ENCODE measurements at regions not wholly inside any gene's neighbourhood (a gene's known extent, or its start where the extent isn't known, plus 50 kb on each side); places are given as distances from the start of the nearest gene placed in this dataset.

DNA sequence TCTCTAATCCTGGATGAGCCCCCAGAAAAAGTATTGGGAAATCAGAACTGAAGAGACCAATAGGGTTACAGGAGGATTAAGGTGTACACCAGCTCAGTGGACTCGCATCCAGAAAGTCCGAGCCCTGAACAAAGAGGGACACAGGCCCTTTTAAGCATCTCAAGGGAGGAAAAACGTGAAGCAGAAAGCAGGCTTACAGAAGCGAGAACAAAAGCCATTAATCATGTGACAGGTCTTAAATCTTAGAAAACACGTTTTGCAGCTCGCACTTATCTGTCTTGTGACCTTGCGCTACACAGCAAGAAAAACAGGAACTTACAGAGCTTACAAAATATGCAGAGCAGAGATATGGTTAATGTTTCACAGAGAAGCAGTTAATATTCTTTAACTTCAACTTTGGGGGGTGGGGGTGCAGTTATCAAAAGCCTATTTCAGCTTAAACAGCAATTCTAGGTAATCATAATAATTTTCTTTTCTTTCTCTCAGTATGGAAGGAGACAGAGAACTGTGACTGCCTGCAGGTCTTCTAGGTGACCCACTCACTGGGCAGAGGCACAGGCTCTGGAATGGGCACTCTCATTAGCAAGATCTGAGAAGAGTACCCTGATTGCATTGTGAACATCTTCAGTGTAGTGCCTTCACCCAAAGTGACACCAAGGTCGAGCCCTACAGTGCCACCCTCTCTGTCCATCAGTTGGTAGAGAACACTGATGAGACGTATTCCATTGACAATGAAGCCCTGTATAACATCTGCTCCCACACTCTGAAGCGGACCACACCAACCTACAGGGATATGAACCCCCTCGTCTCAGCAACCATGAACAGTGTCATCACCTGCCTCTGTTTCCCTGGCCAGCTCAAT, 65.0 kb upstream of the MOCS1 start:
- H3K9me3 ChIP-seq (ENCODE audit: control insufficient read depth in 4 of 4, low read length in 3 of 4) = peaks cover 0 to 8% (median 2%) of the 10 kb centered on the region in 4 donors
- 79% methylated on average over 11 of the region's 11 CpGs for WGBS

DNA sequence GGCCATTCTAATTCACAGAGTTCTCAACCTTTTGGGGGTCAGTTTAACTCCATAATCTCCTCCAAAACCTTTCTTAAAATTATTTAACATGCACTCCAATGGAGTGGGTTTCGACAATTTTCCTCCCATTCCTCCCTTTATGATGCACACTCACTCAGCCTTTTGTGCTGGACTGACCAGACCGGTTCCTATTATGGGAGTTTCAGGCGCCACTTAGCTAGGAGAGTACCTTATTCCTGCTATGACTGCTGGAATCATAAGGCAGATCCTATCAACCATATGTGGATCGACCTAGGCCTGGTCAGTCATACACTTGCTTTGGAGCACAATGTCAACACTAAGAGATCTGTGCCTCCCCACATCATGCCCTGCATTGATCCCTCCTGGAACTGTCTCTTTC, 63.9 kb upstream of the MOCS1 start:
- Histone ChIP-seq H3K9me3 (ENCODE audit: control insufficient read depth in 4 of 4, low read length in 3 of 4) (peaks cover 0 to 11% (median 3%) of the 10 kb centered on the region in 4 donors), H3K4me3 (ENCODE audit: low read depth in 1 of 3, low read length in 3 of 3) (no peak overlapping the region), H3K36me3 (ENCODE audit: control insufficient read depth in 4 of 4, insufficient read depth in 3 of 4, low read depth in 1 of 4, low read length in 3 of 4) (no peaks in the 10 kb centered on the region), H3K27me3 (ENCODE audit: control insufficient read depth in 4 of 4, insufficient read depth in 4 of 4, low read length in 3 of 4) (no peaks in the 10 kb centered on the region), H3K9ac (ENCODE audit: low read depth in 1 of 2, low read length in 2 of 2) (no peak overlapping the region), H3K27ac (ENCODE audit: low read depth in 1 of 2, low read length in 2 of 2) (no peak overlapping the region), H3K4me1 (ENCODE audit: control insufficient read depth in 4 of 4, insufficient read depth in 4 of 4, low read length in 3 of 4) (no peaks in the 10 kb centered on the region)
- WGBS = 93% methylated on average over 4 of the region's 4 CpGs
- DNase-seq (ENCODE audit: low spot score) = no peak
- TF ChIP-seq FOXA2 (IDR thresholded peaks at IDR 0.05) (no peak), GABPA (IDR thresholded peaks at IDR 0.05 in 1 of 2, conservative IDR thresholded peaks at IDR 0.05 in 1 of 2) (no peak), JUND (IDR thresholded peaks at IDR 0.05) (no peak), YY1 (IDR thresholded peaks at IDR 0.05) (no peak), SP1 (IDR thresholded peaks at IDR 0.05) (no peak), NR2F2 (IDR thresholded peaks at IDR 0.05) (no peak), FOXA1 (IDR thresholded peaks at IDR 0.05) (no peak)
- TF ChIP-seq, protein P1, sequence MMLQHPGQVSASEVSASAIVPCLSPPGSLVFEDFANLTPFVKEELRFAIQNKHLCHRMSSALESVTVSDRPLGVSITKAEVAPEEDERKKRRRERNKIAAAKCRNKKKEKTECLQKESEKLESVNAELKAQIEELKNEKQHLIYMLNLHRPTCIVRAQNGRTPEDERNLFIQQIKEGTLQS (IDR thresholded peaks at IDR 0.05) = no peak
- TF ChIP-seq, protein P2, sequence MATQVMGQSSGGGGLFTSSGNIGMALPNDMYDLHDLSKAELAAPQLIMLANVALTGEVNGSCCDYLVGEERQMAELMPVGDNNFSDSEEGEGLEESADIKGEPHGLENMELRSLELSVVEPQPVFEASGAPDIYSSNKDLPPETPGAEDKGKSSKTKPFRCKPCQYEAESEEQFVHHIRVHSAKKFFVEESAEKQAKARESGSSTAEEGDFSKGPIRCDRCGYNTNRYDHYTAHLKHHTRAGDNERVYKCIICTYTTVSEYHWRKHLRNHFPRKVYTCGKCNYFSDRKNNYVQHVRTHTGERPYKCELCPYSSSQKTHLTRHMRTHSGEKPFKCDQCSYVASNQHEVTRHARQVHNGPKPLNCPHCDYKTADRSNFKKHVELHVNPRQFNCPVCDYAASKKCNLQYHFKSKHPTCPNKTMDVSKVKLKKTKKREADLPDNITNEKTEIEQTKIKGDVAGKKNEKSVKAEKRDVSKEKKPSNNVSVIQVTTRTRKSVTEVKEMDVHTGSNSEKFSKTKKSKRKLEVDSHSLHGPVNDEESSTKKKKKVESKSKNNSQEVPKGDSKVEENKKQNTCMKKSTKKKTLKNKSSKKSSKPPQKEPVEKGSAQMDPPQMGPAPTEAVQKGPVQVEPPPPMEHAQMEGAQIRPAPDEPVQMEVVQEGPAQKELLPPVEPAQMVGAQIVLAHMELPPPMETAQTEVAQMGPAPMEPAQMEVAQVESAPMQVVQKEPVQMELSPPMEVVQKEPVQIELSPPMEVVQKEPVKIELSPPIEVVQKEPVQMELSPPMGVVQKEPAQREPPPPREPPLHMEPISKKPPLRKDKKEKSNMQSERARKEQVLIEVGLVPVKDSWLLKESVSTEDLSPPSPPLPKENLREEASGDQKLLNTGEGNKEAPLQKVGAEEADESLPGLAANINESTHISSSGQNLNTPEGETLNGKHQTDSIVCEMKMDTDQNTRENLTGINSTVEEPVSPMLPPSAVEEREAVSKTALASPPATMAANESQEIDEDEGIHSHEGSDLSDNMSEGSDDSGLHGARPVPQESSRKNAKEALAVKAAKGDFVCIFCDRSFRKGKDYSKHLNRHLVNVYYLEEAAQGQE (IDR thresholded peaks at IDR 0.05) = no peak

More for the DNA sequence above, 65.0 kb upstream of the MOCS1 start:
- H3K4me3 ChIP-seq (ENCODE audit: low read depth in 1 of 3, low read length in 3 of 3) = no peak overlapping the region
- no peaks in the 10 kb centered on the region for H3K4me1 ChIP-seq (ENCODE audit: control insufficient read depth in 4 of 4, insufficient read depth in 4 of 4, low read length in 3 of 4)
- TF ChIP-seq FOXA1 (IDR thresholded peaks at IDR 0.05) = no peak
- TF ChIP-seq HNF4A (conservative IDR thresholded peaks at IDR 0.05) = no peak
- TF ChIP-seq, protein P3, sequence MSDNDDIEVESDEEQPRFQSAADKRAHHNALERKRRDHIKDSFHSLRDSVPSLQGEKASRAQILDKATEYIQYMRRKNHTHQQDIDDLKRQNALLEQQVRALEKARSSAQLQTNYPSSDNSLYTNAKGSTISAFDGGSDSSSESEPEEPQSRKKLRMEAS (IDR thresholded peaks at IDR 0.05) = no peak
- no peak for TF ChIP-seq HNF4G (IDR thresholded peaks at IDR 0.05)
- no peak for TF ChIP-seq NR2F2 (IDR thresholded peaks at IDR 0.05)
- TF ChIP-seq GABPA (IDR thresholded peaks at IDR 0.05 in 1 of 2, conservative IDR thresholded peaks at IDR 0.05 in 1 of 2) = no peak
- TF ChIP-seq, protein P4, sequence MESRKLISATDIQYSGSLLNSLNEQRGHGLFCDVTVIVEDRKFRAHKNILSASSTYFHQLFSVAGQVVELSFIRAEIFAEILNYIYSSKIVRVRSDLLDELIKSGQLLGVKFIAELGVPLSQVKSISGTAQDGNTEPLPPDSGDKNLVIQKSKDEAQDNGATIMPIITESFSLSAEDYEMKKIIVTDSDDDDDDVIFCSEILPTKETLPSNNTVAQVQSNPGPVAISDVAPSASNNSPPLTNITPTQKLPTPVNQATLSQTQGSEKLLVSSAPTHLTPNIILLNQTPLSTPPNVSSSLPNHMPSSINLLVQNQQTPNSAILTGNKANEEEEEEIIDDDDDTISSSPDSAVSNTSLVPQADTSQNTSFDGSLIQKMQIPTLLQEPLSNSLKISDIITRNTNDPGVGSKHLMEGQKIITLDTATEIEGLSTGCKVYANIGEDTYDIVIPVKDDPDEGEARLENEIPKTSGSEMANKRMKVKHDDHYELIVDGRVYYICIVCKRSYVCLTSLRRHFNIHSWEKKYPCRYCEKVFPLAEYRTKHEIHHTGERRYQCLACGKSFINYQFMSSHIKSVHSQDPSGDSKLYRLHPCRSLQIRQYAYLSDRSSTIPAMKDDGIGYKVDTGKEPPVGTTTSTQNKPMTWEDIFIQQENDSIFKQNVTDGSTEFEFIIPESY (IDR thresholded peaks at IDR 0.05) = no peak
- TF ChIP-seq, protein P2 (IDR thresholded peaks at IDR 0.05) = no peak
- no peak for TF ChIP-seq RXRA (IDR thresholded peaks at IDR 0.05)
- no peak for TF ChIP-seq YY1 (IDR thresholded peaks at IDR 0.05)
- no peak for TF ChIP-seq EGR1 (IDR thresholded peaks at IDR 0.05; ENCODE audit: low read depth in 2 of 2)
- no peak for TF ChIP-seq TAF1 (conservative IDR thresholded peaks at IDR 0.05)
- TF ChIP-seq, protein P5, sequence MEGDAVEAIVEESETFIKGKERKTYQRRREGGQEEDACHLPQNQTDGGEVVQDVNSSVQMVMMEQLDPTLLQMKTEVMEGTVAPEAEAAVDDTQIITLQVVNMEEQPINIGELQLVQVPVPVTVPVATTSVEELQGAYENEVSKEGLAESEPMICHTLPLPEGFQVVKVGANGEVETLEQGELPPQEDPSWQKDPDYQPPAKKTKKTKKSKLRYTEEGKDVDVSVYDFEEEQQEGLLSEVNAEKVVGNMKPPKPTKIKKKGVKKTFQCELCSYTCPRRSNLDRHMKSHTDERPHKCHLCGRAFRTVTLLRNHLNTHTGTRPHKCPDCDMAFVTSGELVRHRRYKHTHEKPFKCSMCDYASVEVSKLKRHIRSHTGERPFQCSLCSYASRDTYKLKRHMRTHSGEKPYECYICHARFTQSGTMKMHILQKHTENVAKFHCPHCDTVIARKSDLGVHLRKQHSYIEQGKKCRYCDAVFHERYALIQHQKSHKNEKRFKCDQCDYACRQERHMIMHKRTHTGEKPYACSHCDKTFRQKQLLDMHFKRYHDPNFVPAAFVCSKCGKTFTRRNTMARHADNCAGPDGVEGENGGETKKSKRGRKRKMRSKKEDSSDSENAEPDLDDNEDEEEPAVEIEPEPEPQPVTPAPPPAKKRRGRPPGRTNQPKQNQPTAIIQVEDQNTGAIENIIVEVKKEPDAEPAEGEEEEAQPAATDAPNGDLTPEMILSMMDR (IDR thresholded peaks at IDR 0.05; ENCODE audit: low read depth, low read length, missing input control) = no peak
- no peaks in the 10 kb centered on the region for H3K36me3 ChIP-seq (ENCODE audit: control insufficient read depth in 4 of 4, insufficient read depth in 3 of 4, low read depth in 1 of 4, low read length in 3 of 4)
- H3K27ac ChIP-seq (ENCODE audit: low read depth in 1 of 2, low read length in 2 of 2) = no peak overlapping the region
- no peak for DNase-seq (ENCODE audit: low spot score)
- H3K27me3 ChIP-seq (ENCODE audit: control insufficient read depth in 4 of 4, insufficient read depth in 4 of 4, low read length in 3 of 4) = no peaks in the 10 kb centered on the region
- H3K9ac ChIP-seq (ENCODE audit: low read depth in 1 of 2, low read length in 2 of 2) = no peak overlapping the region
